ENCODE measurements at regions not wholly inside any gene's neighbourhood (a gene's known extent, or its start where the extent isn't known, plus 50 kb on each side); places are given as distances from the start of the nearest gene placed in this dataset.

- no peak for DNase-seq
- H3K36me3 ChIP-seq: no peaks in the 10 kb centered on the region
- H3K27me3 ChIP-seq: peaks cover 0 to 78% (median 0%) of the 10 kb centered on the region in 4 donors
- intact Hi-C loops (cut with DNase I): no loop called here
- TF ChIP-seq POLR2A (IDR thresholded peaks at IDR 0.05): no peak
- no peak for TF ChIP-seq CTCF (IDR thresholded peaks at IDR 0.05)
- WGBS, 2 donors: 46 to 67% methylated on average over 14 of the region's 14 CpGs
- H3K4me3 ChIP-seq: no peak overlapping the region
- no peaks in the 10 kb centered on the region for H3K9me3 ChIP-seq
- H3K27ac ChIP-seq: no peak overlapping the region
- no peaks in the 10 kb centered on the region for H3K4me1 ChIP-seq
Observed at GRCh38 chr11:116534270-116534975, 238.4 kb downstream of the BUD13 start.

- 43 to 80% methylated on average over 2 to 8 of the region's 11 CpGs for WGBS, 2 donors
- no peak overlapping the region for H3K4me3 ChIP-seq
- DNase-seq: no peak
- H3K4me1 ChIP-seq: no peaks in the 10 kb centered on the region
- intact Hi-C loops (cut with DNase I): no loop called here
- no peak overlapping the region for H3K27ac ChIP-seq
- no peaks in the 10 kb centered on the region for H3K36me3 ChIP-seq
- H3K27me3 ChIP-seq: peaks cover 0 to 81% (median 0%) of the 10 kb centered on the region in 4 donors
- no peak for TF ChIP-seq CTCF (IDR thresholded peaks at IDR 0.05)
- no peak for TF ChIP-seq POLR2A (IDR thresholded peaks at IDR 0.05)
- H3K9me3 ChIP-seq: no peaks in the 10 kb centered on the region
Observed at GRCh38 chr11:116533186-116533825, 239.5 kb downstream of the BUD13 start.

- no peaks in the 10 kb centered on the region for H3K36me3 ChIP-seq
- 66 to 80% methylated on average over 8 of the region's 8 CpGs for WGBS, 2 donors
- intact Hi-C loops (cut with DNase I): no loop called here
- H3K27me3 ChIP-seq: peaks cover 0 to 83% (median 0%) of the 10 kb centered on the region in 4 donors
- no peaks in the 10 kb centered on the region for H3K4me1 ChIP-seq
- H3K4me3 ChIP-seq: no peak overlapping the region
- TF ChIP-seq CTCF (IDR thresholded peaks at IDR 0.05): no peak
- TF ChIP-seq POLR2A (IDR thresholded peaks at IDR 0.05): no peak
- H3K27ac ChIP-seq: no peak overlapping the region
- DNase-seq: no peak
- no peaks in the 10 kb centered on the region for H3K9me3 ChIP-seq
Observed at GRCh38 chr11:116532066-116532465, 240.7 kb downstream of the BUD13 start.

- 63 to 75% methylated on average over 2 of the region's 2 CpGs for WGBS, 2 donors
- Histone ChIP-seq H3K4me3 (no peak overlapping the region), H3K27ac (no peak overlapping the region), H3K36me3 (no peaks in the 10 kb centered on the region), H3K4me1 (no peaks in the 10 kb centered on the region), H3K27me3 (peaks cover 0 to 77% (median 0%) of the 10 kb centered on the region in 4 donors), H3K9me3 (no peaks in the 10 kb centered on the region)
- DNase-seq: no peak
- intact Hi-C loops (cut with DNase I): no loop called here
- TF ChIP-seq CTCF (IDR thresholded peaks at IDR 0.05): no peak
- no peak for TF ChIP-seq POLR2A (IDR thresholded peaks at IDR 0.05)
Observed at GRCh38 chr11:116530705-116531104, 242.1 kb downstream of the BUD13 start.

- 35 to 50% methylated on average over 4 of the region's 4 CpGs for WGBS, 2 donors
- no peaks in the 10 kb centered on the region for H3K36me3 ChIP-seq
- no peak for DNase-seq
- H3K27me3 ChIP-seq: peaks cover 0 to 62% (median 0%) of the 10 kb centered on the region in 4 donors
- H3K27ac ChIP-seq: no peak overlapping the region
- no peaks in the 10 kb centered on the region for H3K4me1 ChIP-seq
- no peak overlapping the region for H3K4me3 ChIP-seq
- H3K9me3 ChIP-seq: no peaks in the 10 kb centered on the region
- no peak for TF ChIP-seq POLR2A (IDR thresholded peaks at IDR 0.05)
- TF ChIP-seq CTCF (IDR thresholded peaks at IDR 0.05): no peak
- intact Hi-C loops (cut with DNase I): no loop called here
Observed at GRCh38 chr11:116529271-116529670, 243.5 kb downstream of the BUD13 start.

Measured in esophagus squamous epithelium (tissue), 5 donors.